Sigmoid colon (tissue), 4 donors: ENCODE measurements at regions not wholly inside any gene's neighbourhood (a gene's known extent, or its start where the extent isn't known, plus 50 kb on each side); places are given as distances from the start of the nearest gene placed in this dataset.

Source experiments
- CTCF ChIP-seq, 4 experiments: fragments of 450-650 bp in 3 of 4; fragments of 200-600 bp in 1 of 4; IDR thresholded peaks; one replicate each; pipeline ENCODE4 v1.5.1; 2016 to 2019; ENCODE audit warnings: antibody characterized with exemption in 4 of 4, mild to moderate bottlenecking in 3 of 4, moderate library complexity in 2 of 4
- EP300 ChIP-seq, 4 donors: sonication (generic); formaldehyde crosslinking; IDR thresholded peaks; one replicate each; pipeline ENCODE4 v1.6.1; 2017; ENCODE audit warnings: antibody characterized with exemption in 4 of 4

DNA sequence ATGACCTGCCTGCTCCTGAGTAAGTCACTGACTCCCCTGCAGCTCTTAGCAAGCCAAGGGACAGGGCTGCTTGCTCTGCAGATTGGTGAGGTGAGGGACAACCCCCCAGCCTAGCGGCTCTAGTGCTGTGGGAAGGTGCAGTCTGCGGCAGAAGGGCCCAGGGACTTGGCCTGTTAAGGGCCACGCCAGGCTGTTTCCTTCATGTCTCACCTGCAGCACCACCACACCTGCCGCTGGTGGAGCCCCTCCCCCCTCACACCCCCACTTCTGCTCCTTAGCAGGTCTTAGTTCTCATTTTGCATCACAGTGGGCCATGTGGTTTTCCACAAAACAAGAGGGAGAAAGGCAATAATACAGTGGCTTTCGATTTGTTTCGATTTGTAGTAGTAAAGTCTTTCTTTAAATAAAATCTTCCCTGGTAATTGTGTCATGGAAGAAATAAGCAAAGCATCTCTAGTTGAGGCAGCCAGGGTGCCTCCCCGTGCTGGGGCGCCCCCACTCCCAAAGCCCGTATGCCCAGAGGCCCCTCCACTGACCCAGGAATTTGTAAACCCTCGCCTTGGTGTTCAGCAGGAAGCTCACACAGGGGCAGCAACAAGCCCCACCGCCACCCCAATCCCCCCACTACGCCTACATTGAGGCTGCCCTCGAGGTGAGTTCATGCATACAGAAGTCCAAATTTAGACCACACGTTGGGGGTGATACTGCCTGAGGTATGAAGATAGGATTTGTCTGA lies 86.5 kb upstream of the CLDN5 start:
- TF ChIP-seq EP300 (IDR thresholded peaks at IDR 0.05) = no peak
- no peak for TF ChIP-seq CTCF (IDR thresholded peaks at IDR 0.05)
